ENCODE measurements at regions not wholly inside any gene's neighbourhood (a gene's known extent, or its start where the extent isn't known, plus 50 kb on each side); places are given as distances from the start of the nearest gene placed in this dataset.

DNA sequence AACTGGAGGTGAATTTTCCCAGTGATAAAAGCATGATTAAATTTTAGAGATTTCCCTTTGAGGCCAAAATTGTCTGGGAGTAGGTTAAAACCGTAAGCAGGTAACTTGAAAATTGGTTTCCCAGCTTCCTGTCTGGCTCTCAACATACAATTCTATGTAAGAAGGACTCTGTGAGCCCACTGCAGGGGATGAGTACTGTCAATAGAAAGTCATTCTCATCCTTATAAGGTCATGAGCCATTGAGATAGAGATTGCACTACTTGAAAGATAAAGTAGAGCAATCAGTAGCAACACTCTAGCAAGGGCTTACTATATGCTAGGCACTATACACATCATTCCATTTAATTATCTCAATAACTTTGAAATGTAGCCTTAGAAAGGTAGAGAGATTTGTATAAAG, 225.6 kb upstream of the HMGA2 start:
- no peak for DNase-seq (ENCODE audit: low read depth)

DNA sequence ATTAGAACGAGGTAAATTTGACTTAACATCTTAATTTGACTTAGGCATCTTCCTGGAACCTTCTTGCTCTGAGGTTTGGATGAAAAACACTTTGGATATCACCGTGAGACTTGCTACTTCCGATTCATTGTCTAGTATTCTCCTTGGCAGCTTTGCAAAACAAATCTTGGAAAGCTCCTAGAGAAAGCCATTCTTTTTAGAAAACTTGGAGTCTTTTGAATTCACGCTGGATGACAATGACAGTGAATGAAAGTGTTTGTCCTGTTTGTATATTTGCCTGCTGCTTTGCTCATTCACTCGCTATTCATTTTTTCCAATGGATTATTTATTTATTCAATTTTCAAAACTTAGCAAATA, 222.1 kb upstream of the HMGA2 start:
- no peak for DNase-seq (ENCODE audit: low read depth)

DNA sequence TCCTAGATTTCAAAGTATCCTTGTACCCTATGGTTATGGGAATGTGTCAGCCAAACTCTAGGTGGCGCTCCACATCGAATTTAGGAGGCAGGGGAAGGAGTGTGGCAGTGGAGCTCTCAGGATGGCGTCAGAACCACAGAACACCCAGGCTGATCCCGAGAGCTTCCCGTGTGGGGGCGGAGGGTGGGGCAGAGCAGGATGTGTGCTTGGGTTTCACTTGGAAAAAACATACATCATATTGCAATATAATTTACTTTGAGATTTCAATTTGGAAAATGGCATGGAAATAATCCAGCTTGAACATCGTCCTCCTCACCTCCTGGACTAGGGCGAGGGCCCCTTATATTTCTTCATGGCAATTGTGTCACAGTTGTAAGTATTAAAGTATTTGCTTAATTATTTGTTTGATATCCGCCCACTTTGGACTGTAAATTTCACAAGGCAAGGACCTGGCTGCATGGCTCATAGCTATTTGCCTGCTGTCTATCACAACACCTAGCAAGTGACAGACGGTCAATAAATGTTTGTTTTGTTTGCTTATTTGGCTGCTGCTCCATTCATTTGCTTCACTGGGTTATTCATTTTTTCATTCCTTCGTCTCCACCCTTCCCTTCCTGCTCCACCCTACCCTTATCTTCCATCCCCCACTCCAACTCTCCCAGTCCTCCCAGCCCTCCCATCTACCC, 221.5 kb upstream of the HMGA2 start:
- DNase-seq (ENCODE audit: low read depth): peak; percentile 90

GRCh38 chr12:65603438-65604351, 220.6 kb upstream of the HMGA2 start:
- peak; percentile 93 for DNase-seq (ENCODE audit: low read depth)

DNA sequence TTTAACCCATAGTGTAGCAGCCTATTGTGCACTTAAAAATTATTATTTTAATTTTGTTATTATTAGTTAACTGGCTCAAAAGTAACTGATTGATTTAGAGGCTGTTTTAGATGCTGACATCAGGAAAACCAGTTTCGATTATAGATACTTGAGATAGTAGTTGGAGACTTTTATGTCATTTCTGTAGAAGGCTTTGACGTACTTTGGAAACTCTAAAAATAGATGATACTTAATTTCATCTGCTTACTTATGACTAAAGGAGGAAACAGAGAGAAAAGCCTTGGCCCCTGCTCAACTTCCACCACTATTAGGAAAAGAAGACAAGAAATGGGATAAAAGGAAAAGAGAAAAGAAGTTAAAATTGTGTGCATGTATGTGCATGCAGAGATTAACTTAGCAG, 219.3 kb upstream of the HMGA2 start:
- no peak for DNase-seq (ENCODE audit: low read depth)

GRCh38 chr12:65606008-65606766, 218.1 kb upstream of the HMGA2 start:
- DNase-seq (ENCODE audit: low read depth): no peak

GRCh38 chr12:65607401-65607841, 216.9 kb upstream of the HMGA2 start:
- DNase-seq (ENCODE audit: low read depth): no peak

DNA sequence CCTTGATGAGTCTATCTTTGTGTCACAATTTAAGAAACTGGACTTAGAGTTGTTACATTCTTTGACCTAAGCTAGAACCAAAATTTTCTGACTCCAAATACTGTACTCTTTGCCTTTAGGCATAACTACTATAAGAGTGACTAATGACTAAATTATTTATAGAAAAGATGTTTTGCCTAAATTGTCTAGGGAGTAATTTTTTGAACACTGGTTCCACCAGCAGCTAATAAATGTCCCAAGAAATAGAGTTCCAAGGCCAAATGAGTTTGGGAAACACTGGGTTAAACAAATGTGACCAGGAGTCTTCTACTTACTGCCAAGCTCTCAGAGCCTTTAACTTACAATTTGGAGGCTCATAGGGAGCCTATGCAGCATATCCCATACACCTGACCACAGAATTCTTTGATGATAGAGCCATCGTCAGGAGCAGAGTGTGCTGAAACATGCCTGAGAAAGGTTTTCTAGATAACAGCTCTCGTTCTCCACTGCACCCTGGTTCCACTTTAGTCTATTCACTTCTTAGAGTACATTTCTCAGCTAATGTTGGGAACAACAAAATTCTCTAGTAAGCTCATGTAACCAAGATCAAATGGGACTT, 215.9 kb upstream of the HMGA2 start:
- DNase-seq (ENCODE audit: low read depth): no peak

GRCh38 chr12:65609359-65609771, 214.9 kb upstream of the HMGA2 start:
- peak; percentile 88 for DNase-seq (ENCODE audit: low read depth)

GRCh38 chr12:65611396-65611795, 212.9 kb upstream of the HMGA2 start:
- DNase-seq (ENCODE audit: low read depth): no peak

DNA sequence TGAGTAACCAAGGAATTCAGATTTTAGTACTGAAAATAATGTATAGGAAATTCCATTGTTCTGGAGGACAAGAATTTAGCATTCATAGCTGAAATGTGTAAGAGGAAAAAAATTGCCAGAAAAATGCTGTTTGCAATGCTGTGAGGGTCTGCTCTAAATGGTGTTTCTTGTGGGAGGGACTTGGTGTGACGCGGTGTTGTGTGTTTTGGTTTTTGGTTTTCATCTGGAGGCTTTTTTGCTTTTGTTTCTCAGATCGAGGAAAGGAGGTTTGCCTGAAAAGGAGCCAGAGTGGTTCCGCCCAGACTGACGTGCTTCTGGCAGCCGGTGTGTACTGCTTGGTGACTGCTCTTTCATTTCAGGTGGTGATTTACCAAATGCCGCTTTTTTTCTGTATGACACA, 211.8 kb upstream of the HMGA2 start:
- no peak for DNase-seq (ENCODE audit: low read depth)

- no peak for DNase-seq (ENCODE audit: low read depth)
Observed at GRCh38 chr12:65613692-65614091, 210.6 kb upstream of the HMGA2 start.

GRCh38 chr12:65614259-65614889, 209.9 kb upstream of the HMGA2 start:
- DNase-seq (ENCODE audit: low read depth): no peak

DNA sequence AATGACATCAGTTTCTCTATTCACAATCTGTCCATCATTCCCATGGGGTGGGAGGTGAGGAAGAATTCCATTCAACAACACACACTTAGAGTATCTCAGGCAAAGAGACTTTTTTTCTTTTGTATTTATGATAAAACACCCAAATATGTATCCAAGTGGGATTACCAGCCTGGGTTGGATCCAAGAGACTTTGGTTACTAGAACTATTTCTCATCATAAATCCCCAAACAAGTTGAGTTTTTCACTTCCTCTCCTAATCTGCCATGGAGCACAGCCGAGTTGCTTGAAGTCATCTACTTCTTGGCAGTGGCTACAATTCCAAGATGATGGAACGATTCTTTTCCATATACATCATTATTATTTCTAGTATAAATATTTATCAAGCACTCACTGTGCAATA, 209.2 kb upstream of the HMGA2 start:
- no peak for DNase-seq (ENCODE audit: low read depth)

DNA sequence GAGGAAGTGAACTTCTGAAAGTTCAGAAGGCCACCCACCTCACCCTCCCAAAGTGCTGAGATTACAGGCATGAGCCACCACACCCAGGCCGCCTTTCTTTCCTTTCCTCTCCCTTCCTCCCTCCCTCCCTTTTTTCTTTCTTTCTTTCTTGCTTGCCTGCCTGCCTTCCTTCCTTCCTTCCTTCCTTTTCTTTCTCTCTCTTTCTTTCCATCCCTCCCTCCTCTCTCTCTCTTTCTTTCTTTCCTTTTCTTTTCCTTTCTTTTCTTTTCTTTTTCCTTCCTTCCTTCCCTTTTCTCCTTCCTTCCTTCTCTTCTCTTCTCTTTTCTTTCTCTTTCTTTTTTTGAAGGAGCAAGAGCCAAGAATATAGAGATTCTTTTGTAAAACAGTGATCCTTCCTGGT, 208.3 kb upstream of the HMGA2 start:
- no peak for DNase-seq (ENCODE audit: low read depth)

GRCh38 chr12:65618588-65618987, 205.7 kb upstream of the HMGA2 start:
- DNase-seq (ENCODE audit: low read depth): no peak

DNA sequence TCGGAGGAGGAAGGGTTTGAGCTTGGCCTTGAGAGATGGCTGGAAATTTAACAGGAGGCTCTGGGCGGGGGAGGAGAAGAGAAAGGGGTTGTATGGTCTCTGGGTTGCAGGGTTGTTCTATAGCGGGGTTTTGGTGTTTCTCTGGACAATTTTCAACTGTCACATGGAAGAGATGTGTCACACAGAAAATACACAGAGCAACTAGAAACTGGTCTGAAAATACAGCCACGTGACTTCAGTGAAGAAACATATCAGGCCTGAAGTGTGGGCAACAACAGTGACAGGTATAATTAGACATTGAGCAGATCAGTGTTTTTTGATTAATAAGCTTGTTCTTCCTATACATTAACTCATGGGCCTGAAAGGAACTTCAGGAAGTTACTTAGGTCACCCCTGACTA, 205.3 kb upstream of the HMGA2 start:
- DNase-seq (ENCODE audit: low read depth): no peak

GRCh38 chr12:65620046-65620445, 204.2 kb upstream of the HMGA2 start:
- no peak for DNase-seq (ENCODE audit: low read depth)

- no peak for DNase-seq (ENCODE audit: low read depth)
Observed at GRCh38 chr12:65622056-65622455, 202.2 kb upstream of the HMGA2 start.

GRCh38 chr12:65623507-65623906, 200.8 kb upstream of the HMGA2 start:
- no peak for DNase-seq (ENCODE audit: low read depth)

GRCh38 chr12:65624554-65625086, 199.7 kb upstream of the HMGA2 start:
- no peak for DNase-seq (ENCODE audit: low read depth)

DNA sequence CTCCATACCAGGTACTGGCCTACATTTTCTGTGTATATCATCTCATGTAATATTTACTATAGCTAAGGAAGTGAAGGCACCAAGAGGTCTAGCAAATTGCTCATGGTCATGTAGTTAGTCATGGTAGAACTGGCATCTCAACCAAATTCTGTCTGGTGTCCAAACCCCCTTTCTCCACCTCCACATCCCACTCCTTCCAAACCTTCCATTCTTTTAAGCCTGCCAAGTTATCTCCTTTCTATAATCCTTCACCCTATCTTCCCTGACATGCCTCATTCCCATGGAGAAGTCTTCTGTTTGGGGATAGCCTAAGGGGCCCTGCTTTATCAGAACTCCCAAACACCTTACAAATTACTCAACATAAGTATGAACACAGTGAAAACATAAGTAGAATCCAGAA, 196.2 kb upstream of the HMGA2 start:
- DNase-seq (ENCODE audit: low read depth): no peak
